Activated CD8-positive, alpha-beta memory T cell treated with anti-CD3 and anti-CD28 coated beads for 1 hour (primary cell): ENCODE measurements at regions not wholly inside any gene's neighbourhood (a gene's known extent, or its start where the extent isn't known, plus 50 kb on each side); places are given as distances from the start of the nearest gene placed in this dataset.
A peak's percentile ranks its signal among the peaks of the same experiment; 100 is the strongest.
"Not testable (repeated sequence)": the region's sequence is repeated elsewhere in the genome, so short reads cannot be mapped to it uniquely, and the experiment has no call there.

Experiments used
- DNase-seq, 2 donors: peaks; one replicate each; pipeline ENCODE4 v3.0.0-alpha.2; 2020; ENCODE audit warnings: low read depth in 1 of 2; ENCODE audit errors: extremely low read depth in 1 of 2

- DNase-seq, result no peak
Observed at GRCh38 chr9:113664181-113664875, 200.8 kb downstream of the RGS3 start.

GRCh38 chr9:113665064-113665463 lies 201.5 kb downstream of the RGS3 start:
- no peak for DNase-seq

GRCh38 chr9:113665756-113666155 lies 202.2 kb downstream of the RGS3 start:
- no peak for DNase-seq

GRCh38 chr9:113668061-113668460 lies 204.5 kb downstream of the RGS3 start:
- DNase-seq, result no peak

DNA sequence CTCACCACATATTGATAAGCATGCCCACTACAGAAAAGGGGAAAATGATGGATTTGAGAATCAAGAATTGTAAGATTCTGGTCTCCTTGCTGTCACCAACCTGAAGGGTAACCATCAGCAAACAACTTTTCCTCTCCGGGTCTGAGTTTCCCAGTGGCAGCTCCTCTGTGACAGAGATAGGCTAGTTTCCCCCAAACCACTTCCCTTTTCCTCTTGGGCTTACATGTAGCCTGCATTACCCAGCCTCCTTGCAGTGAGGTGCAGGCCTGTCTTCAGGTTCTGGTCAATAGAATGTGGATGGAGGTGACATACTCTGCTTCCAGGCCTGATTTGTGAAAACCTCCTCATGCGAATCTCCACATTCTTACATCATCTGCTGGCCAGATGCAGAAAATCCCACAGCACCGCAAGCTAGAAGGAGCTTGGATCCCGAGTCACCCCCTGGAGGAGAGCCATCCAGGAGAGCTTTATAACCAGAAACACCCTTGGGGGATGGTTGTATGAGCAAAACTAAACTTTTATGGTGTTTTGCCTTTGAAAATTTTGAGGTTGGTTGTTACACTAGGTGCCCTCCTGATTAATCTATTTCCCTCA lies 206.1 kb downstream of the RGS3 start:
- no peak for DNase-seq

- DNase-seq, result no peak
Observed at GRCh38 chr9:113673726-113674125, 202.4 kb upstream of the ZNF618 start.

DNA sequence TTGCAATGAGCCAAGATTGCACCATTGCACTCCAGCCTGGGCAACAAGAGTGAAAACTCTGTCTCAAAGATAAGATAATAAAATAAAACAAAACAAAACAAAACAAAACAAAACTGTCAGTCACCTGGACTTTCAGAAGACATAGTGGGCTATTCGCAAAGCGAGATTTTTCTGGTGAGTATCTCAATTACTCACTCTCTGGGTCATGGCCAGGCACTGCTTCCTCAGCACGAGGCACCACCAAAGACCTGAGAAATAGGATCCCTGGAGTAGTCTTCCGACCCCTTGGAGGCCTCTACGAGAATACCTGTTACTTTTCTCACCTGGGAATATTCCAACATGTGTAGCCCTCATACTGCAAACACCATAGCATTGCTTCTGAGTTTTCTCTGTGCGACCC lies 201.7 kb upstream of the ZNF618 start:
- DNase-seq, result no peak

DNA sequence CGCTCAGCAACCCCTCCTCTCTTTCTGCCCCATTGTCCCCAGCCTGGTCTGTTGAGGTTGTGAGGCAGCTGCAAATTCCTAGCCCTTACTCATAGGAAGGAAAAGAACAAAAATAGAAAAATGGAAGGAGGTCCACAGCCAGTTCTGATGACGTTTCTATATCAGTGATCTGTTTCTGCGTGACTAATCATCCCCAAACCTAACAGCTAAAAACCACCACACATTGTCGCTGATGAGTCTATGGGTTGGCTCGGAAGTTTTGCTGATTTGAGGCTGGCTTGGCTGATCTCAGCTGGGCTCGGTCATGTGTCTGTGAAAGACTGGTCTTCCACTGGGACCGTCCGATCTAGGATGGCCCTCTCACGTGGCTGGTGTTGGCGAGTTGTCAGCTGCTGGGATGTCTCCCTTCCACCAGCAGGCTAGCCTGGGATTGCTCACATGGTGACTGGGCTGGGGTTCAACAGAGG lies 200.6 kb upstream of the ZNF618 start:
- DNase-seq, result no peak

GRCh38 chr9:113677057-113677456 lies 199.1 kb upstream of the ZNF618 start:
- DNase-seq, result no peak

GRCh38 chr9:113677569-113677968 lies 198.5 kb upstream of the ZNF618 start:
- no peak for DNase-seq

- DNase-seq, result no peak
Observed at GRCh38 chr9:113678119-113678858, 197.8 kb upstream of the ZNF618 start.

- no peak for DNase-seq
Observed at GRCh38 chr9:113678859-113679256, 197.3 kb upstream of the ZNF618 start.

DNA sequence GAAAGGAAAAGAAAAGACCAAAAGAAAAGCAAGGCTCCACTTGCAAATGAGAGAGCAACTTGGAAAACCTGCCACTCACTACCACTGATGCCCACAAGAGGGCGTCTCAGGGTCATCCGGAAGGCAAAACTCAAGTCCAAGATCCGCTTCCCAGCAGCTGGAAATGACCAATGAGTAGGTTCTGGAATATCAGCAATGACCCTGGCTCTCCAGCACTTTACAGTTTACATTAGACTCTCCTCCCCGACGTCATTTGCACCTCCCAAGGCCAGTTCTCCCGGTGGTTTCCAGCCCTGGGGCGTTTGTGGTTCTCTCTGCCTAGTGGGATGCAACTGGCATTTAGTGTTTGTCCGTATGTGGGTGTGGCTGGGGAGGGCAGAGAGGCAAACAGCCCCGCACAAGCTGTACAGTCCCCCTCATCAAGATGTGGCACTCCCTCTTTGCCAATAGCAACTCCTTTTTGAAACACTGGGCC lies 193.8 kb upstream of the ZNF618 start:
- DNase-seq, result peak in 1 of 2 donors; percentile 12

DNA sequence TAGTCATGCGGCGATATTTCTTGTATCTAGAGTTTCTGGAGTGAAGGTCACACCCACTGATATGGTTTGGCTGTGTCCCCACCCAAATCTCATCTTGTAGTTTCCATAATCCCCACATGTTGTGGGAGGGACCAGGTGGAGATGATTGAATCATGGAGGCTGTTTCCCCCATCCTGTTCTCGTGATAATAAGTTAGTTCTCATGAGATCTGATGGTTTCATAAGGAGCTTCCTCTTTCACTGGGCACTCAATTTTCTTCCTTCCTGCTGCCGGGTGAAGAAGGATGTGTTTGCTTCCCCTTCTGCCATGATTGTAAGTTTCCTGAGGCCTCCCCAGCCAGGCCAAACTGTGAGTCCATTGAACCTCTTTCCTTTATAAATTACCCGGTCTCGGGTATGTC lies 190.5 kb upstream of the ZNF618 start:
- DNase-seq, result not testable (repeated sequence)

DNA sequence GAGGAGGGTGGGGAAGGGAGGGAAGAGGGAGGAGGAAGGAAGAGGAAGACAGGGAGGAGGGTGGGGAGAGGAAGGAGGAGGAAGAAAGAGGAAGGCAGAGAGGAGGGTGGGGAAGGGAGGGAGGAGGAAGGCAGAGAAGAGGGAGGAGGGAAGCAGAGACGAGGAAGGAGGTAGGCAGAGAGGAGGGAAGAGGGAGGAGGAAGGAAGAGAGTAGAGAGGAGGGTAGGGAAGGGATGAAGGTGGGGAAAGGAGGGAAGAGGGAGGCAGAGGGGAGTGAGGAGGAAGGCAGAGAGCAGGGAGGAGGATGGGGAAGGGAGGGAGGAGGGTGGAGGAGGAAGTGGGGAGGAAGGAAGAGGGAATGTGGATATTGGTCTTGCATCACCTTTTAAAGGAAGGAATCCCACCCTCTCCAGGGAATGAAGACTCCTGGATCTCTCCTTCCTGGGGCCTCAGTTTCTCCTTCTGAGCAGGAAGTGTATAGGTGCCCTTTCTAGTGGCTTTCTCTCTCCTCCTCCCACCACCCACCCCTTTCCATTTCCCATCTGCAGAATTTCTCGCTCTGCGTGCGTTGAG lies 188.9 kb upstream of the ZNF618 start:
- no peak for DNase-seq

GRCh38 chr9:113687680-113688371 lies 188.3 kb upstream of the ZNF618 start:
- DNase-seq, result no peak

DNA sequence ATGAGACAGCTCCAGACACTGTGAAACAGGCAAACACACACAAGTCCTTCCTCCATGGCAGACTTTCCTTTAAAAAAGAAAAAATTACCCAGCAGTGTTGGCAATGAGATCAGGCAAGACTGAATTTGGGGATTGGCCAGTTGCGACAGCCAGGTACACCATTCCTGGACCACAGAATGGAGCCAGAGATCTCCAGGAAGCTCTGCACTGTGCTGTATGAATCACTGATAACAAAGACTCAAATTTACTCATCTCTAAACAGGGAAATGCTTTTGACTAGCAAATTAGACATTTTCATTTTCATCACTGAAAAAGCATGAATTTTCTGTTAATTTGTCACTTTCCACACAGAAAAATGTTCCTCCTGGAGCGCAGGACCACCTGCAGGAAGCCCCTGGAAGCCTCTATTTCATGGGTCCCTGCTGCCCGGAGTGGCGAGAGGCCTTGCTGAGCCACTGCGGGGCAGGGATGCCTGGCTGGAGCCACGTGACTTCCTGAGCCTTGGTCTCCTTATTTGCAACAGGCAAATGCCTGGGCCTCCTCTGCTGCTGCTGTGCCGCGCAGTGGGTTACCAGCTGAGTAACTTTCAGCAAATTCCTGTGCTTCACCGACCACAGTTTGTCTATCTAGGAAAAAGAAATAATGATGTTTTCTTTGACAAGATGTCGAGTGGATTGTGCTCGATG lies 185.9 kb upstream of the ZNF618 start:
- DNase-seq, result no peak

GRCh38 chr9:113692256-113692655 lies 183.9 kb upstream of the ZNF618 start:
- DNase-seq, result no peak

GRCh38 chr9:113694912-113695311 lies 181.2 kb upstream of the ZNF618 start:
- DNase-seq, result no peak

GRCh38 chr9:113695440-113695851 lies 180.7 kb upstream of the ZNF618 start:
- DNase-seq, result no peak
